Esophagus muscularis mucosa (tissue), 4 donors: ENCODE measurements at regions not wholly inside any gene's neighbourhood (a gene's known extent, or its start where the extent isn't known, plus 50 kb on each side); places are given as distances from the start of the nearest gene placed in this dataset.

Source experiments
- CTCF ChIP-seq, 3 experiments: fragments of 200-600 bp in 2 of 3; fragments of 450-650 bp in 1 of 3; sonication (generic) in 2 of 3; IDR thresholded peaks; one replicate each; pipeline ENCODE4 v1.5.1; 2017 to 2019; ENCODE audit warnings: antibody characterized with exemption in 3 of 3, mild to moderate bottlenecking in 2 of 3, moderate library complexity in 1 of 3
- EP300 ChIP-seq: sonication (generic); formaldehyde crosslinking; IDR thresholded peaks from one replicate; pipeline ENCODE4 v1.6.1; 2017; ENCODE audit warnings: antibody characterized with exemption
- POLR2AphosphoS5 ChIP-seq, 2 donors: sonication (generic); formaldehyde crosslinking; IDR thresholded peaks; one replicate each; pipeline ENCODE4 v1.6.1; 2017; ENCODE audit warnings: antibody characterized with exemption in 2 of 2

GRCh38 chr6:130671577-130671976, 155.6 kb upstream of the SMLR1 start:
- TF ChIP-seq CTCF (IDR thresholded peaks at IDR 0.05) (no peak), POLR2AphosphoS5 (IDR thresholded peaks at IDR 0.05) (peak in 1 of 2 donors; percentile 8), EP300 (no peak)
